Thoracic aorta (tissue), 2 donors: ENCODE measurements at regions not wholly inside any gene's neighbourhood (a gene's known extent, or its start where the extent isn't known, plus 50 kb on each side); places are given as distances from the start of the nearest gene placed in this dataset.
A peak's percentile ranks its signal among the peaks of the same experiment; 100 is the strongest.

Source experiments
- ATAC-seq: fragments of 150-250 bp; one replicate; pipeline ENCODE4 v1.8.0; 2017; ENCODE audit warnings: low read depth; ENCODE audit not compliant: insufficient number of reproducible peaks, low FRiP score
- DNase-seq: peaks from one replicate; pipeline ENCODE4 v3.0.0-alpha.2; 2020; ENCODE audit warnings: low spot score
- H3K27ac ChIP-seq, 2 donors: fragments of 200-600 bp; sonication (generic); 1 replicate in 1 of 2; 2 replicates in 1 of 2; pipeline ENCODE4 v1.5.1; 2016; ENCODE audit warnings: mild to moderate bottlenecking in 2 of 2, moderate library complexity in 2 of 2
- H3K27me3 ChIP-seq: fragments of 200-600 bp; sonication (generic); replicated peaks from 2 replicates; pipeline ENCODE4 v1.6.0; 2016; ENCODE audit warnings: mild to moderate bottlenecking; ENCODE audit not compliant: insufficient read depth
- H3K36me3 ChIP-seq: fragments of 200-600 bp; sonication (generic); one replicate; pipeline ENCODE4 v1.5.1; 2016
- H3K4me1 ChIP-seq, 2 donors: fragments of 200-600 bp; sonication (generic); 1 replicate in 1 of 2; 2 replicates in 1 of 2; pipeline versions ENCODE4 v1.5.1 to v1.6.0; 2016; ENCODE audit warnings: low read depth in 2 of 2, mild to moderate bottlenecking in 1 of 2; ENCODE audit not compliant: control insufficient read depth in 1 of 2
- H3K4me3 ChIP-seq: fragments of 200-600 bp; sonication (generic); 2 replicates; pipeline ENCODE4 v1.5.1; 2016; ENCODE audit warnings: mild to moderate bottlenecking
- H3K9me3 ChIP-seq: fragments of 200-600 bp; sonication (generic); 2 replicates; pipeline ENCODE4 v1.5.1; 2016
- CTCF ChIP-seq: fragments of 200-600 bp; sonication (generic); IDR thresholded peaks from one replicate; pipeline ENCODE4 v1.5.1; 2019; ENCODE audit warnings: antibody characterized with exemption

- Histone ChIP-seq H3K36me3 (no peaks in the 10 kb centered on the region), H3K27ac (no peak overlapping the region), H3K9me3 (no peaks in the 10 kb centered on the region), H3K27me3 (no peaks in the 10 kb centered on the region), H3K4me3 (no peak overlapping the region), H3K4me1 (peaks cover 6 to 19% of the 10 kb centered on the region in 2 donors)
- ATAC-seq (no peak), DNase-seq (no peak)
- TF ChIP-seq CTCF, result no peak
Observed at GRCh38 chr10:91082447-91082846, 138.0 kb upstream of the PCGF5 start.

- Histone ChIP-seq H3K27ac (peak overlapping the region; percentile 58 to 82), H3K27me3 (no peaks in the 10 kb centered on the region), H3K9me3 (no peaks in the 10 kb centered on the region), H3K4me1 (peaks cover 12 to 40% of the 10 kb centered on the region in 2 donors), H3K36me3 (no peaks in the 10 kb centered on the region), H3K4me3 (no peak overlapping the region)
- ATAC-seq (peak; percentile 15), DNase-seq (no peak)
- TF ChIP-seq CTCF, result no peak
Observed at GRCh38 chr10:91088300-91089140, 131.9 kb upstream of the PCGF5 start.

- no peaks in the 10 kb centered on the region for H3K9me3 ChIP-seq
- peak overlapping the region; percentile 58 to 82 for H3K27ac ChIP-seq
- no peak overlapping the region for H3K4me3 ChIP-seq
- no peaks in the 10 kb centered on the region for H3K36me3 ChIP-seq
- ATAC-seq (no peak), DNase-seq (no peak)
- H3K27me3 ChIP-seq, result no peaks in the 10 kb centered on the region
- H3K4me1 ChIP-seq, result peaks cover 12 to 46% of the 10 kb centered on the region in 2 donors
- TF ChIP-seq CTCF, result no peak
Observed at GRCh38 chr10:91090761-91091529, 129.5 kb upstream of the PCGF5 start.

GRCh38 chr10:91091780-91092179 lies 128.7 kb upstream of the PCGF5 start:
- DNase-seq, result no peak
- H3K27ac ChIP-seq, result no peak overlapping the region
- ATAC-seq, result no peak

More at GRCh38 chr10:91091780-91092179, 128.7 kb upstream of the PCGF5 start:
- Histone ChIP-seq H3K4me3 (no peak overlapping the region), H3K36me3 (no peaks in the 10 kb centered on the region), H3K4me1 (peaks cover 12 to 46% of the 10 kb centered on the region in 2 donors), H3K9me3 (no peaks in the 10 kb centered on the region), H3K27me3 (no peaks in the 10 kb centered on the region)
- TF ChIP-seq CTCF, result no peak
